ENCODE measurements at regions not wholly inside any gene's neighbourhood (a gene's known extent, or its start where the extent isn't known, plus 50 kb on each side); places are given as distances from the start of the nearest gene placed in this dataset.
A peak's percentile ranks its signal among the peaks of the same experiment; 100 is the strongest.
"Not testable (repeated sequence)": the region's sequence is repeated elsewhere in the genome, so short reads cannot be mapped to it uniquely, and the experiment has no call there.

GRCh38 chr5:136453199-136453598 is 87.9 kb upstream of the TRPC7 start:
- DNase-seq, result no peak

- not testable (repeated sequence) for DNase-seq
Measured at GRCh38 chr5:136447576-136447975, 82.2 kb upstream of the TRPC7 start.

- DNase-seq, result no peak
Measured at GRCh38 chr5:136446565-136446964, 81.2 kb upstream of the TRPC7 start.

- DNase-seq, result not testable (repeated sequence)
Measured at GRCh38 chr5:136444099-136444498, 78.8 kb upstream of the TRPC7 start.

- DNase-seq, result no peak
Measured at GRCh38 chr5:136439367-136439766, 74.0 kb upstream of the TRPC7 start.

GRCh38 chr5:136435946-136436543 is 70.7 kb upstream of the TRPC7 start:
- DNase-seq, result no peak

GRCh38 chr5:136434795-136435194 is 69.5 kb upstream of the TRPC7 start:
- no peak for DNase-seq

- no peak for DNase-seq
Measured at GRCh38 chr5:136432705-136433104, 67.4 kb upstream of the TRPC7 start.

GRCh38 chr5:136430081-136430480 is 64.7 kb upstream of the TRPC7 start:
- no peak for DNase-seq

GRCh38 chr5:136427426-136427825 is 62.1 kb upstream of the TRPC7 start:
- no peak for DNase-seq

GRCh38 chr5:136425921-136426320 is 60.6 kb upstream of the TRPC7 start:
- no peak for DNase-seq

- DNase-seq, result peak in 1 of 2 donors; percentile 6
Measured at GRCh38 chr5:136424835-136425584, 59.7 kb upstream of the TRPC7 start.

- no peak for DNase-seq
Measured at GRCh38 chr5:136423944-136424606, 58.7 kb upstream of the TRPC7 start.

- no peak for DNase-seq
Measured at GRCh38 chr5:136420168-136420898, 55.0 kb upstream of the TRPC7 start.

- DNase-seq, result no peak
Measured at GRCh38 chr5:136418301-136418700, 53.0 kb upstream of the TRPC7 start.

All from CD4-positive, alpha-beta T cell treated with Interleukin-4 for 1 hour (primary cell).